Activated naive CD4-positive, alpha-beta T cell (primary cell): ENCODE measurements at regions not wholly inside any gene's neighbourhood (a gene's known extent, or its start where the extent isn't known, plus 50 kb on each side); places are given as distances from the start of the nearest gene placed in this dataset.
"Not testable (repeated sequence)": the region's sequence is repeated elsewhere in the genome, so short reads cannot be mapped to it uniquely, and the experiment has no call there.

Source experiments
- DNase-seq, 4 experiments: peaks; one replicate each; lab custom pipeline; 2025; lab: John Stamatoyannopoulos, UW

GRCh38 chr13:104625201-104625600 lies 1559.0 kb upstream of the SLC10A2 start:
- no peak for DNase-seq

GRCh38 chr13:104616990-104617389 lies 1550.8 kb upstream of the SLC10A2 start:
- DNase-seq: no peak

GRCh38 chr13:104614361-104615145 lies 1548.3 kb upstream of the SLC10A2 start:
- no peak for DNase-seq

- no peak for DNase-seq
Measured at GRCh38 chr13:104608331-104608730, 1542.1 kb upstream of the SLC10A2 start.

DNA sequence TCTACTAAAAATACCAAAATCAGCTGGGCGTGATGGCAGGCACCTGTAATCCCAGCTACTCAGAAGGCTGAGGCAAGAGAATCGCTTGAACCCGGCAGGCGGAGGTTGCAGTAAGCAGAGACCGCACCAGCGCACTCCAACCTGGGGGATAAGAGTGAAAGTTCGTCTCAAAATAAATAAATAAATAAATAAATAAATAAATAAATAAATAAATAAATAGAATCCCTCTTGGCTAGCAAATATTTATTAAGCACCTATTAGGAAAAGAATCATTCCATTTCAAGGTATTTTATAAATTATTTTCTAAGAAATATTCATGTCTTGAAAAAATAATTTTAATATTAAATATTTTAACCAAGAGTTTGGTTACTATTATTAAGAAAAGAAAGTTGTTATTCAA lies 1539.2 kb upstream of the SLC10A2 start:
- not testable (repeated sequence) for DNase-seq

DNA sequence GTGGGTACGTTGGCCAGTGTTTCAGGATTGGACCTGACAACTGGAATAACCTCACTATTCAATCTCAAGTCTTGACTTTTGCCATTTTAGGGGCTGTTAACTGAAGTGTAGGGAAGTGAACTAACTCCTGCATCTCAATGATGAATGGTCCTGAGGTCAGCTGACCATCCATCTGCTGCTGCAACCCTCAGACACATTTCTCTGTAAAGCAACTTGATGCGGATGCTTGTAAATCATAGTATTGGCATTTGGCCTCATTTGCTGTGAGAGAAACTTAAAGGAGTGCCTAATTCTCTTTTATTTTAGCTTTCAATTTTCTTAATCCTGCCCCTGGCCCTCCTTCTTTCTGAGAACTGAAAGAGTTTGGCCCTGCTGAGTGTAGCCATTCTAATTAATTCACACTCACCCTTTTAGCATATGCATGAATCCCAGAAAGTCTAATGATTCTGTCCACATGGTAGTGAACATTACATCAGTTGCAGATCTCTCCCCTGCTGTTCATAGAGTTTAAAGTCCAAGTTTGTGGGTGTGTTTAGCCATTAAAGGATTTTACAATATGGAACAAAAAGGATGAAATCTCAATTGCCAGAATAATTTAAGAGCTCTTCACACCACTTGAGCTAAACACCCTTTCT lies 1531.4 kb upstream of the SLC10A2 start:
- no peak for DNase-seq

- DNase-seq: no peak
Measured at GRCh38 chr13:104595511-104595910, 1529.3 kb upstream of the SLC10A2 start.

GRCh38 chr13:104594806-104595205 lies 1528.6 kb upstream of the SLC10A2 start:
- DNase-seq: no peak

- DNase-seq: no peak
Measured at GRCh38 chr13:104593693-104594092, 1527.5 kb upstream of the SLC10A2 start.

- DNase-seq: no peak
Measured at GRCh38 chr13:104593251-104593576, 1527.0 kb upstream of the SLC10A2 start.

DNA sequence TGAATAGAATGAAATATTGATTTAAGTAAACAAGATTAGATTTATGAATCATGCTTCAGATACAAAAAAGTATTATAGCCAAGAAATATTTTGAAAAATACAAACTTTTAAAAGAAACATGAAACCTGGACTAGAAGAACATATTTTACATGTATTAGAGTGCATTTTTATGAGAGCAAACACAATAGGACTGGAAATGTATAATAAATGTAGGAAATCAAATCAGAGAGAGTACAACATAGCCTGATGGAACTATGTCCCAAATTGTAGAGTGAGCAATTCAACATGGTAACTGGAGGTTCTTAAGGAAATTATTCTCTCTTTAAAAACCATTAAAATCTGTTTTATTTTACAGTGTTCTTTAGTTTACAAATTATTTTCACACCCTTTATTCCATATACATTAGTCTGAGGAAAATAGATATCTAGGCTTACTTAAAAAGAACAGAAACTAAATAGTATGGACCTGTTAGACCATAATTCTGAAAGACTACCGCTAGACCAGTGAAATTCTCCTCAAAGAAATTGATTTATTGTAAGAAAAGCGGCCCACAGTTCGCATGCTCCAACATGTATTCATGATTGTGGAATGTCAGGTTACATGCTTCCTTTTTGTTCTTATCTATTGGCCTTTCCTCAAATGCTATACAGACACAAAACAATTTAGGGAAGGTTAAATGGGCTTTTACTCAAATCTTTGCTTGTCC lies 1526.5 kb upstream of the SLC10A2 start:
- DNase-seq: no peak

DNA sequence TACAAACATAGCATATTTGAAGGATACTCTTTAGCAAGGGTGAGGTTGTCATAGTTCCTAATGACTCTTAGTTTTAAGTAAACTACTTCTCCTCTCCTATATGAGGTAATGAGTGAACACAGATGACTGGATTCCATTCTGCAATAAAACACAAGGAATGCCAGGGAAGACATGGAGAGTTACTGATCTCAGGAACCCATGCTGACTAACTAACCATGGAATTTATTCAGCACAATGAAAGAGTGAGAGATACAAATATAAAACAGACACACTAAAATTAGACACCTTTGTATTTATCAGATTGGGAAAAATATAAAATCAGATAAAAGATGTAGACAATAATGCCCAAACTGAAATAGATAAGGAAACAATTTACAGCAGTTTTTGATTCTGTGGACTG lies 1525.9 kb upstream of the SLC10A2 start:
- DNase-seq: no peak

GRCh38 chr13:104586051-104586746 lies 1520.0 kb upstream of the SLC10A2 start:
- DNase-seq: no peak

GRCh38 chr13:104584481-104584880 lies 1518.3 kb upstream of the SLC10A2 start:
- DNase-seq: no peak

DNA sequence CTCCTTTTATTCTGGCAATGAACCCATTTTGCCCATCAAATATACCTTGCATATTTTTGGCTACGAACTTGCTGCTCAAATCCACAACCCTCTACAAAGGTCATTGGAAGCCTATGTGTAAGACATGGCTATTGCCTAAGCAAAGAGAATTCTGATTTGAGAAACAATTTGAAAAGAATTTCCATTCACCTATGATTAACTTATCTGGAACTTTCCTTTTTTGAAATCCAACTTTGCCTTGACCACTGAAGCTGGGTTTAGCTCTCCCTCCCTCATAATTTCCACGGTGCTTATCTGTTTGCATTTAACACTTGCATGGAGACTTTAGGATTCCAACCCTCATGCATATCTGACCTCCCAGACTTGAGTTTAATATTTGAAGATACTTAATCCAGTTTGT lies 1514.7 kb upstream of the SLC10A2 start:
- no peak for DNase-seq

DNA sequence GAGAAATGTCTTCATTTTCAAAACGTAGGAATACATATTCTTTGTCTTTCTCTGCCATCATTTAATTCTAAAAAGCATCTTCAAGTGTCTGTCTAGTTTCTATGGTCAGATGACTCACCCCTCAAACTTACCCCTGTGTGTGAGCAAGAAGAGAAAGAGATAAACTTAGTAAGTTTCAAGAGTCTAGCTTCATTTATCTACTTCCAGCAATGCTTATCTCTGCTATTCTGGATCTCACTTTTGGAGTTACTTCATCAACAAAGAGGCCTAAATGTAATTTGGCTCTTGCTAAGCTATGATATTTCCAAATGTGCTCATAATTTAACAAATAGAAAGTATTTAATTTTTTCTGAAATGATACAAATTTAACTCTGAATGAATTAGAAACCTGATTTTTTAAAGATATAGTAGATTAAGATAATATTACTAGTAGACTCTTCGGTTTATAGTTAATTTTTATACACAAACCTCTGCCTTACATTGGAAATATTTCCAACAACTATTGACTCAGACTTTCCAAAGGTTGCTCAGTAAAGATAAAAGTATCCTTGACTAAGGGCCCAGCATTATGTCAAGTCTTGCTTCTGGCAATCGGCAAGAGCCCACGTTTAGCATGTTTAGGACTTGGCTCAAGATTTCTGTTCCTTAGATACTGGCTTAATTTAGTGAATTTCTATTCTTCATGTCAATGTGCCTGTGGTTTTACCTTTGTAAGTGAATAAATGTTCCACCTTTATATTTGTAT lies 1511.0 kb upstream of the SLC10A2 start:
- no peak for DNase-seq

DNA sequence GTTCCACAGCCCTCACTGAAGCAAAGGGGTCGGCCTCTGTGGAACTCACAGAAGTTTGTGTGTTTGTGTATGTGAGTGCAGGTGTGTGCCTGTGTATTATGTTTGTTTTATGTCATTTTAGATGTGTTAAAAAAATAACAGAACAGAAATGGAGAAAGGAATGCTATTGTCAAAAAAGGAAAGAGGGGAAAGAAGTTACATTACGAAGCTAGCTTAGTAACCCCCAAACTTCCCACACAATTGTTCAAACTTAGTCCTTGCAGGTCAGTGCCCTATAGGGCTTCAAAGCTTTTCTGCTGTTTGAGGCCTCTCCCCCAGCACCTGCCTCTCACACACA lies 1505.6 kb upstream of the SLC10A2 start:
- no peak for DNase-seq

DNA sequence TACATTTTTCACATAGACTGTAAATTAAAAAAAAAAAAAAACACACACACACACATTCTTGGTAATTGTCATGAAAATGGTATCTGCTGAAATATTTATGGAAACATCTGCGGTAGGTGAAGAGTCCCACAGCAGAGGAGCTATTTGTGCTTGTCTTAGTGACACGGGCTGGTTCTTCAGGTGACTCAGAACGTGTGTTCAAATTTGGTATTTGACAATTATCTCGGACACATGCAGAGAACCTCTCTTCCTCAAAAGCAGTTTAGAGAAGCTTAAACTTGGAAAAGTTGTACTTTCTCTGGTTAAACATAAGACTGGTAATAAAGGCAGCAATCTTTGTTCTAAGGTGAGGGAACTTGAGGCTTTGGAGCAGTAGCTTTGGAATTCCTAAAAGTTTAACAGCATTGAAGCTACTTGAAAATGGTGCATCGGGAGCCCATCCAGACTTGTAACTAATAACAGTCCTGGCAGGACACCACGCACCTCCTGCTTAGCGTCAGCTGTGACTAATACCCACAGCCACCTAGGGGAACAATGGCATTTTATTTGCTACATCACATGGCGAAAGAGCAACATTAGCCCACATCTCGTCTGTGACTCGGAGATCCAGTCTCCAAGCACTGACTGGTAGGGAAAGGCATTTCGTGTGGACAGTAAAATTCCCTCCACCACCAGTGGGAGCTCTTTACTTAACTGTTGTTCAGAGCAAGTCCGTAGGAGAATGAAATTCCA lies 1505.1 kb upstream of the SLC10A2 start:
- no peak for DNase-seq

GRCh38 chr13:104567114-104567513 lies 1500.9 kb upstream of the SLC10A2 start:
- DNase-seq: no peak

- DNase-seq: no peak
Measured at GRCh38 chr13:104565888-104566287, 1499.7 kb upstream of the SLC10A2 start.

GRCh38 chr13:104553896-104554295 lies 1487.7 kb upstream of the SLC10A2 start:
- no peak for DNase-seq
